HG03103 (cell line): ENCODE measurements at regions not wholly inside any gene's neighbourhood (a gene's known extent, or its start where the extent isn't known, plus 50 kb on each side); places are given as distances from the start of the nearest gene placed in this dataset.
"Not testable (repeated sequence)": the region's sequence is repeated elsewhere in the genome, so short reads cannot be mapped to it uniquely, and the experiment has no call there.

Experiments
- ATAC-seq: cut with Tn5 transposase; IDR thresholded peaks from one replicate; pipeline ENCODE4 v1.9.1; 2021; ENCODE audit warnings: low read depth; ENCODE audit not compliant: unreplicated experiment

GRCh38 chr3:25170021-25170420, 258.0 kb upstream of the RARB start:
- ATAC-seq, result no peak

- no peak for ATAC-seq
These were observed 256.8 kb upstream of the RARB start for GRCh38 chr3:25171118-25171807.

- no peak for ATAC-seq
These were observed 256.2 kb upstream of the RARB start for GRCh38 chr3:25171897-25172296.

- ATAC-seq, result no peak
These were observed 254.5 kb upstream of the RARB start for GRCh38 chr3:25173606-25174005.

GRCh38 chr3:25174251-25174650, 253.8 kb upstream of the RARB start:
- no peak for ATAC-seq

GRCh38 chr3:25177041-25177440, 251.0 kb upstream of the RARB start:
- no peak for ATAC-seq

GRCh38 chr3:25178672-25179071, 249.4 kb upstream of the RARB start:
- ATAC-seq, result no peak

GRCh38 chr3:25181096-25181495, 247.0 kb upstream of the RARB start:
- no peak for ATAC-seq

GRCh38 chr3:25182794-25183193, 245.3 kb upstream of the RARB start:
- ATAC-seq, result no peak

GRCh38 chr3:25184641-25185250, 243.3 kb upstream of the RARB start:
- ATAC-seq, result no peak

- ATAC-seq, result no peak
These were observed 236.4 kb upstream of the RARB start for GRCh38 chr3:25191673-25192072.

- ATAC-seq, result not testable (repeated sequence)
These were observed 228.5 kb upstream of the RARB start for GRCh38 chr3:25199567-25199966.

- no peak for ATAC-seq
These were observed 215.3 kb upstream of the RARB start for GRCh38 chr3:25212736-25213135.

- no peak for ATAC-seq
These were observed 214.0 kb upstream of the RARB start for GRCh38 chr3:25214034-25214433.

GRCh38 chr3:25218362-25218761, 209.7 kb upstream of the RARB start:
- no peak for ATAC-seq

GRCh38 chr3:25226747-25227146, 201.3 kb upstream of the RARB start:
- ATAC-seq, result no peak

- ATAC-seq, result no peak
These were observed 198.5 kb upstream of the RARB start for GRCh38 chr3:25229586-25229985.

- no peak for ATAC-seq
These were observed 193.0 kb upstream of the RARB start for GRCh38 chr3:25235031-25235430.

GRCh38 chr3:25235466-25235865, 192.6 kb upstream of the RARB start:
- ATAC-seq, result no peak

GRCh38 chr3:25237602-25238001, 190.5 kb upstream of the RARB start:
- ATAC-seq, result no peak

GRCh38 chr3:25239042-25239441, 189.0 kb upstream of the RARB start:
- no peak for ATAC-seq

- no peak for ATAC-seq
These were observed 181.2 kb upstream of the RARB start for GRCh38 chr3:25246913-25247312.
